ENCODE measurements at regions not wholly inside any gene's neighbourhood (a gene's known extent, or its start where the extent isn't known, plus 50 kb on each side); places are given as distances from the start of the nearest gene placed in this dataset.

- no peaks in the 10 kb centered on the region for H3K4me1 ChIP-seq (ENCODE audit: control insufficient read depth, insufficient read depth, low read length)
- ChIA-PET POLR2A (no interaction called here), CTCF (interaction anchor here (1.0 kb wide), 1 partner anchor 292 kb away, joined by 3 read pairs; no protein-coding TSS in a partner anchor)
- H3K27ac ChIP-seq (ENCODE audit: extremely low read depth, low read depth, low read length) = no peak overlapping the region
- no peaks in the 10 kb centered on the region for H3K9me3 ChIP-seq (ENCODE audit: control insufficient read depth, insufficient read depth, low read depth, low read length)
- no peaks in the 10 kb centered on the region for H3K36me3 ChIP-seq (ENCODE audit: control insufficient read depth in 2 of 2, insufficient read depth in 1 of 2, low read length in 2 of 2)
- no peak for TF ChIP-seq ZNF19 (tag by site-specific recombination; IDR thresholded peaks at IDR 0.05; ENCODE audit: low read depth)
- no peak for TF ChIP-seq SETDB1 (IDR thresholded peaks at IDR 0.05; ENCODE audit: insufficient read length, low read length)
- TF ChIP-seq REST (tag by site-specific recombination; IDR thresholded peaks at IDR 0.05) = no peak
- no peak for TF ChIP-seq EGR2 (tag by site-specific recombination; IDR thresholded peaks at IDR 0.05; ENCODE audit: low read depth)
- TF ChIP-seq ZNF629 (tag by site-specific recombination; IDR thresholded peaks at IDR 0.05) = no peak
- no peak for TF ChIP-seq ZNF140 (tag by site-specific recombination; IDR thresholded peaks at IDR 0.05)
- no peak for TF ChIP-seq ZNF398 (tag by site-specific recombination; IDR thresholded peaks at IDR 0.05)
- TF ChIP-seq ZNF560 (tag by site-specific recombination; IDR thresholded peaks at IDR 0.05; ENCODE audit: borderline replicate concordance) = no peak
- no peak for TF ChIP-seq ZNF843 (tag by site-specific recombination; IDR thresholded peaks at IDR 0.05)
- TF ChIP-seq ZNF18 (tag by site-specific recombination; IDR thresholded peaks at IDR 0.05) = no peak
- TF ChIP-seq ZNF530 (tag by site-specific recombination; IDR thresholded peaks at IDR 0.05; ENCODE audit: low read depth) = no peak
- TF ChIP-seq ZBTB20 (tag by site-specific recombination; IDR thresholded peaks at IDR 0.05) = no peak
- TF ChIP-seq ZNF645 (tag by site-specific recombination; IDR thresholded peaks at IDR 0.05) = no peak
- TF ChIP-seq ZSCAN16 (tag by site-specific recombination; IDR thresholded peaks at IDR 0.05) = no peak
- no peak for TF ChIP-seq KLF10 (tag by site-specific recombination; IDR thresholded peaks at IDR 0.05)
- H3K4me3 ChIP-seq (ENCODE audit: low read depth, low read length) = no peak overlapping the region
Measured at GRCh38 chr5:152221721-152222629, 183.1 kb downstream of the NMUR2 start.

- POLR2A ChIA-PET = no interaction called here
- CTCF ChIA-PET = no interaction called here
- no peaks in the 10 kb centered on the region for H3K4me1 ChIP-seq (ENCODE audit: control insufficient read depth, insufficient read depth, low read length)
- H3K9me3 ChIP-seq (ENCODE audit: control insufficient read depth, insufficient read depth, low read depth, low read length) = no peaks in the 10 kb centered on the region
- H3K4me3 ChIP-seq (ENCODE audit: low read depth, low read length) = no peak overlapping the region
- no peaks in the 10 kb centered on the region for H3K36me3 ChIP-seq (ENCODE audit: control insufficient read depth in 2 of 2, insufficient read depth in 1 of 2, low read length in 2 of 2)
- H3K27ac ChIP-seq (ENCODE audit: extremely low read depth, low read depth, low read length) = no peak overlapping the region
- TF ChIP-seq KLF17 (tag by site-specific recombination; IDR thresholded peaks at IDR 0.05) (no peak), ZNF391 (tag by site-specific recombination; IDR thresholded peaks at IDR 0.05; ENCODE audit: borderline replicate concordance, low read depth) (no peak), ZNF16 (tag by site-specific recombination; IDR thresholded peaks at IDR 0.05; ENCODE audit: low read depth) (no peak), ZNF37A (tag by site-specific recombination; IDR thresholded peaks at IDR 0.05) (no peak), ZNF473 (tag by site-specific recombination; IDR thresholded peaks at IDR 0.05) (no peak), ZNF610 (tag by site-specific recombination; IDR thresholded peaks at IDR 0.05; ENCODE audit: borderline replicate concordance) (no peak), ZBTB49 (tag by site-specific recombination; IDR thresholded peaks at IDR 0.05; ENCODE audit: low read depth) (no peak), IKZF3 (tag by site-specific recombination; IDR thresholded peaks at IDR 0.05) (no peak)
Measured at GRCh38 chr5:152218694-152219093, 186.4 kb downstream of the NMUR2 start.
